ENCODE measurements at regions not wholly inside any gene's neighbourhood (a gene's known extent, or its start where the extent isn't known, plus 50 kb on each side); places are given as distances from the start of the nearest gene placed in this dataset.

DNA sequence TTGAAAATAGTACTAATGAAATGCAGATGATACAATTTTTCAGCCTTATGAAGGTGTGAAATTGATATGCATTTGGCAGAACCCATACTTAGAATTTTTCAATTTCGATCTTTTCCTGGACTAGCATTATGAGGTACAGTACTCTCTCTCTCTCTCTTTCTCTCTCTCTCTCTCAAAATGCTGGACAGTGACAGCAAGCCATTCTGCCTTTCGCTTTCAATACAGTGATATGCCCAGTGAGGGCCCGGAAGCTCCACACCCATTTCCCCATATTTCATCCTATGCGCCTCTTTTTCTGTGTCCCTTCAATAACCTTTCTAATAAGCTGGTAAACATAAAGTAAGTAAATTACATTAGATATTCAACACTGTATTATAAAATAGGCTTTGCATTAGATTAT, 595.0 kb upstream of the UBE2E2 start:
- TF ChIP-seq EZH2 (IDR thresholded peaks at IDR 0.05; ENCODE audit: borderline replicate concordance, low read length): no peak
- TF ChIP-seq, protein P1, sequence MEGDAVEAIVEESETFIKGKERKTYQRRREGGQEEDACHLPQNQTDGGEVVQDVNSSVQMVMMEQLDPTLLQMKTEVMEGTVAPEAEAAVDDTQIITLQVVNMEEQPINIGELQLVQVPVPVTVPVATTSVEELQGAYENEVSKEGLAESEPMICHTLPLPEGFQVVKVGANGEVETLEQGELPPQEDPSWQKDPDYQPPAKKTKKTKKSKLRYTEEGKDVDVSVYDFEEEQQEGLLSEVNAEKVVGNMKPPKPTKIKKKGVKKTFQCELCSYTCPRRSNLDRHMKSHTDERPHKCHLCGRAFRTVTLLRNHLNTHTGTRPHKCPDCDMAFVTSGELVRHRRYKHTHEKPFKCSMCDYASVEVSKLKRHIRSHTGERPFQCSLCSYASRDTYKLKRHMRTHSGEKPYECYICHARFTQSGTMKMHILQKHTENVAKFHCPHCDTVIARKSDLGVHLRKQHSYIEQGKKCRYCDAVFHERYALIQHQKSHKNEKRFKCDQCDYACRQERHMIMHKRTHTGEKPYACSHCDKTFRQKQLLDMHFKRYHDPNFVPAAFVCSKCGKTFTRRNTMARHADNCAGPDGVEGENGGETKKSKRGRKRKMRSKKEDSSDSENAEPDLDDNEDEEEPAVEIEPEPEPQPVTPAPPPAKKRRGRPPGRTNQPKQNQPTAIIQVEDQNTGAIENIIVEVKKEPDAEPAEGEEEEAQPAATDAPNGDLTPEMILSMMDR (IDR thresholded peaks at IDR 0.05; ENCODE audit: low read length): no peak
